ENCODE measurements at regions not wholly inside any gene's neighbourhood (a gene's known extent, or its start where the extent isn't known, plus 50 kb on each side); places are given as distances from the start of the nearest gene placed in this dataset.

GRCh38 chr15:25051399-25052154 is 96.8 kb downstream of the SNRPN start:
- no peak for DNase-seq

DNA sequence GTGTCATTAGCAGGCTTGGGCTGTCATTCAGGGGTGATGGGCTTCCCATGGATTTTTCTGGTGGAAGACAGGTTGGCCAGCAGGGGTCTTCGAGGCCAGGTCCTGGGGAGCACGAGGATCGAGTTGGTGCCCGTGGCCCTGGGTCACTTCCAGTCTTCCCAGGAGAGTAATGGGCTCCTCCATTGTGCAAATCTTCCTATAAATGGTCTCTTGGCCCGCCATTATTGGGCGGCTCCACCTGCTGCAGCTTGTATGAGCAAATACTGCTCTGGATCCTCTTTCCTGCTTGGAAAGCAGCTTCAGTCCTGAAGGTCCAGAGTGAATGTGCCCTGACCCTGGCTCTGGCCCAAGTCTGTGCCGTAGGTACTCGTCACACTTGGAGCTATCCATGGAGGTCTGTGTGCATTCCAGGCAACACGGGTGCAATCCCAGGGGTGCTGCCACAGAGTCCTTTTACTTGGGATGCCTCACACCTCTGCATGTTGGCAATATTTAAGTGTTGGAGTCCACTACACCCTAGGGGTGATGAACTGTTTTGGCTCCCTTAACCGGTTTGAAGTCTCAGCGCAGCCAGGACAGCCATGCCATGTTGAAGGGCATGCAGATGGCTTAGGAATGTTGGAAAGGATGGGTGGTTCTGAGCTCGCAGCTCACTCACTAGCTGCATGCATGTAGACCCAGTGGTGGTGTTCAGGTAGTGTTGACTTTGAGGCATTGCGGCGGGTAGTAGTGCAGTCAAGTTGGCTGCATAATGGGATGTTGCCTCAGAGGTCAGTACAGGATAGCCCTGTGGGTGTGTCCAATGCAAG is 97.6 kb downstream of the SNRPN start:
- DNase-seq: no peak

DNA sequence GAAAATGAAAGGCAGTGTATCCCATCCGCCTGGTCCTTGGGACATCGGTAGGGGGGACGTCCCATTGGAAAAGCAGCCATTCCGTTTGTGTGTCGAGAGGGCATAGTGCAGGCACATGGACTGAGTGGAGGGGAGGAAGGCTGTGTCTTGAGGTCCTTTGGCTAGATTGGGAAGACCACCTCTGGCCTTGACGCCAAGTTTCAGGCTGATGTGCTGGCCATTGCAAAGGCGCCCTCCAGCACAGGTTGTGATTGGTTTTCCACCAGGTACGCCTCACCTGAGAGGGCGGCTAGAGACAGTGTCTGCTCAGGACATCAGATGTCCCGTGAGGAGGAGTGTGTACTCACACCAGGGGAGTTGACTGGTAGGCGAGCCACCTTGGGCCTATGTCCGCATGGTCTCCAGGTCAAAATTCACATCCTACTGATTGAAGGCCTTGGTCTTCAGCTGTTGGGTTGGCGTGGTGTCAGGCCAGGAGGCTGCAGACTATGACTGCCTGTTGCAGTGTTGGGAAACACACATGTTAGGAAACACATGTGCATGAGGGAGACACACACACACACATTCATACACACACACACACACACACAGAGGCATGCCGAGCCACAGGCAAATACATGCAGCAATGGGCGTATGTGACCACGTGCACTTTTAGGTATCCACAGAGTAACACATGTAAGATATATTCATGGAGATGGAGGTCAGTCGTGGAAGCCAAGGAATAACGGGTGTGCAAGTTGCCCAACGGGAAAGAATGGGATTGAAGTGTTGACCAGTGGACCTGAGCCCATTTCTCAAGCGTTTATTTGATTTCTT is 98.4 kb downstream of the SNRPN start:
- DNase-seq: peak; percentile 30

DNA sequence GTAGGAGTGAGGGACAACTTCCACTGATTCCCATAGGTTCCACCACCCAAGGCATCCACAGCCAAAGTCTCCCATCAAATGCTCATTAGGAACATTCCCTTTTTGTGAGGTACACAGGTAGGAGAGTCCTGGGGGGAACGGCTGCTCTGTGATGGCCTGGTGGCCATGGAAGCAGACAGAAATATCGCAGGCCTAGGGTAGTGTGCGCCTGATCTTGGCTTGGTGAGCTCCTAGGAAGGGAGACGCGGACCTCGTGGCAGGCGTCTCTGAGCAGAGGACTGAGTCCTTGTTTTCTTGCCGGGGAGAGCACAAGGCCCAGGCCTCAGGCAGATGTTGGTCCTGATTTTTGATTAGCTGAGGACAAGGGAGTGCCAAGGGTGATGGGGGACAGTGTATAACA is 99.5 kb downstream of the SNRPN start:
- DNase-seq: peak; percentile 30

- DNase-seq: peak; percentile 33
These were observed 100.2 kb downstream of the SNRPN start for GRCh38 chr15:25054943-25055342.

DNA sequence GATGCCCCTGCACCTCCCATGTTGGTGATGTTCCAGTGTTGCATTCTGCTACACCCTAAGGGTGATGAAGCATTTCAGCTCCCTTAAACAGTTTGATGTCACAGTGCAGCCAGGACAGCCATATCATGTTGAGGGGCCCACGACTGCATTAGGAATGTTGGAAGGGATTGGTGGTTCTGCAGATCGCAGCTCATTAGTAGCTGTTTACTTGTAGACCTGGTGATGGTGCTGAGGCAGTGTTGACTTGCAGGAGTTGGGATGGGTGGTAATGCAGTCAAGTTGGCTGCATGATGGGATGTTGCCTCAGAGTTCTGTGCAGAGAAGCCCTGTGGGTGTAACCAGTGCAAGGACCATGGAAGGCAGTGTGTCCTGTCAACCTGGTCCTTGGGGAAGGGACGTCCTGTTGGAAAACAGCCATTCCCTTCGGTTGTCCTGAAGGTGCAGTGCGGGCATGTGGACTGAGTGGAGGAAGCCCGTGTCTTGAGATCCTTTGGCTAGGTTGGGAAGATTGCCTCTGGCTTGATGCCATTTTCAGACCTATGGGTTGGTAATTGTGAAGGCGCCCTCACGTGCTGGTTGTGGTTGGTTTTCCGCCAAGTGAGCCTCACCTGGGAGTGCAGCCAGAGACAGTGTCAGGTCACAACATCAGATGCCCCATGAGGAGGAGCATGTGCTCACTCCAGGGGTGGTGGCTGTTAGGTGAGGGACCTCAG is 100.7 kb downstream of the SNRPN start:
- no peak for DNase-seq

DNA sequence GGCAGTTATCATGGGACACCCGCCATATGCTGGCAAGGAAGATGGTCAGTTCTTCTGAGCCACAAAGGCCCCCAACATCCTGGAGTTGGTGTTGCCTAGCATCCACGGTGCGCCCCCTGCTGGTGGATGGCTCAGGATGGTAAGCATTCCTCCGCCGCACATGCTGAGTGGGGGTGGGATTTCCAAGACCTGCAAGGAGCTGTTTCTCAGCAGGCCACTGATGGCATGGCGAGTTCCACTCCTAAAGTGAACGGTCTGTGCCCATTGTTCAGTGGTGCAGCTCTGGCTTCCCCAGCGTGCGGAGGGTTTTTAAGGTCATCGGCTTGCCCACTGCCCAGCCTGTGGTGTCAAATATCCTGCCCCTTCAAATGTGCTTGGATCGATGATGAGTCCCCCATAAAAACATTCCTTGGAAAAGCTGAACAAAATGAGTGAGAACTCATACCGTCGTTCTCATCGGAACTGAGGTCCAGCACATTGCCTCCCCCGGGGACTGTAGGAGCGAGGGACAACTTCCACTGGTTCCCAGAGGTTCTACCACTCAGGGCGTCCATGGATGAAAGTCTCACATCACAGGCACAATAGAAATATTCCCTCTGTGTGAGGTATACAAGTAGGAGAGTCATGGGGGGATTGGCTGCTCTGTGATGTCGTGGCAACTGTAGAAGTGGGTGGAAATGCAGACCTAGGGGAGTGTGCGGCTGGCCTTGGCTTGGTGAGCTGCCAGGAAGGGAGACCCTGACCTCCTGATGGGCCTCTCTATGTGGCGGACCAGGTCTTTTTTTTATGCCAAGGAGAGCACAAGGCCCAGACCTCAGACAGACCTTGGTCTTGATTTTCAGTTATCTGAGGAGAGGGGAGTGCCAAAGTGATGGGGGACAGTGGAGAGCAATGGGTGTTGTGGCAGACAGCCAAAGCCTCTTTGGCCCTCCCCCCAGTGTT is 102.0 kb downstream of the SNRPN start:
- DNase-seq: peak; percentile 60

DNA sequence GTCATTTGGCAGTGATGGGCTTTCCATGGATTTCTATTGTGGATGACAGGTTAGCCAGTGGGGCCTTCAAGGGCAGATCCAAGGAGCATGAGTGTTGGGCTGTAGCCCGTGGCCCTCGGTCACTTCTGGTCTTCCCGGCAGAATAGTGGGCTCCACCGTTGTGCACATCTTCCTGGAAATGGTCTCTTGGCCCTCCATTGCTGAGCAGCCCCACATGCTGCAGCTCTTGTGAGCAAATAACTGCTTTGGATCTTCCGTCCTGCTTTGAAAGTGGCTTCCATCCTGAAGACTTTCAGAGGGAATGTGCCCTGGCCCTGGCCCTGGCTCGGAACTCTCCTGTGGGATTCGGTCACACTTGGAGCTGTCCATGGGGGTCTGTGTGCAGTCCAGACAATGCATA is 102.8 kb downstream of the SNRPN start:
- peak; percentile 50 for DNase-seq

GRCh38 chr15:25058080-25058785 is 103.4 kb downstream of the SNRPN start:
- peak; percentile 50 for DNase-seq

GRCh38 chr15:25059698-25060471 is 105.1 kb downstream of the SNRPN start:
- peak; percentile 41 for DNase-seq

GRCh38 chr15:25060472-25060803 is 105.7 kb downstream of the SNRPN start:
- DNase-seq: no peak

- DNase-seq: peak; percentile 13
These were observed 106.3 kb downstream of the SNRPN start for GRCh38 chr15:25060996-25061620.

GRCh38 chr15:25061808-25062550 is 107.2 kb downstream of the SNRPN start:
- DNase-seq: peak; percentile 47

GRCh38 chr15:25062551-25063430 is 108.0 kb downstream of the SNRPN start:
- peak; percentile 25 for DNase-seq

DNA sequence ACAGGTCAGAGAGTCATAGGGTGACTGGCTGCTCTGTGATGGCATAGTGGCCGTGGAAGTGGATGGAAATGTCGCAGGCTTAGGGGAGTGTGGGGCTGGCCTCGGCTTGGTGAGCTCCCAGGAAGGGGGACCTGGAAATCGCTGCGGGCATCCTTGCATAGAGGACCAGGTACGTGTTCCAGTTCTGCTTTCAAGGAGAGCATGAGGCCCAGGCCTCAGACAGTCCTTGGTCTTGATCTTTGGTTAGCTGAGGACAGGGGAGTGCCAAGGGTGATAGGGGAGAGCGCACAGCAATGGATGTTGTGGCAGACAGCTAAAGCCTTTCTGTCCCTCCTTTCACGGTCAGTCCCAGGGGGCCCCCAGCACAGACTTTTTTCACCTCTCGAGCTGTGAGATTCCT is 110.5 kb downstream of the SNRPN start:
- DNase-seq: no peak

DNA sequence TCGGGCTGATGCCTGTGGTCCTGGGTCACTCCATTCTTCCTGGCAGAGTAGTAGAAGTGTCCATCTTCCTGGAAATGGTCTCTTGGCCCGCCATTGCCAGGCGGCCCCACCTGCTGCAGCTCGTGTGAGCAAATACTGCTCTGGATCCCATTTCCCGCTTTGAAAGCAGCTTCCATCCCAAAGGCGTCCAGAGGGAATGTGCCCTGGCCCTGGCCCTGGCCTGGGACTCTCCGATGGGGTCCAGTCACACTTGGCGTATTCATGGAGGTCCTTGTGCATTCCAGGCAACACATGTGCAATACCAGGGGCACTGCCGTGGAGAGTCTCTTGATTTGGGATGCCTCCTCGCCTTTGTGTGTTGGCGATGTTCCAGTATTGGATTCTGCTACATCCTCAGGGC is 111.1 kb downstream of the SNRPN start:
- no peak for DNase-seq

DNA sequence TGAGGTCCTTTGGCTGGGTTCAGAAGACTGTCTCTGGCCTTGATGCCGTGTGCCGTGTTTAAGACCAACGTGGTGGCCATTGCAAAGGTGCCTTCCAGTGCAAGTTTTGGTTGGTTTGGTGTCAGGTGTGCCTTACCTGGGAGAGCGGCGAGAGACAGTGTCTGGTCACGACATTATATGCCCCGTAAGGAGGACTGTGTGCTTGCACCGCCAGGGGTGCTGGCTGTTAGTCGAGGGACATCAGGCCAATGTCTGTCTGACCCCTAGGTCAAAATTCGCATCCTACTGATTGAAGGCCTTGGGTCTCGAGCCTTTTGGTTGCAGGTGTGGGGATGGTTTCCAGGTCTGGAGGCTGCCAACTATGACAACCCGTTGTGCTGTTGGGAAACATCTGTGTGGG is 111.9 kb downstream of the SNRPN start:
- DNase-seq: no peak
